GM20000 (cell line): ENCODE measurements at regions not wholly inside any gene's neighbourhood (a gene's known extent, or its start where the extent isn't known, plus 50 kb on each side); places are given as distances from the start of the nearest gene placed in this dataset.

ENCODE experiments used
- DNase-seq: peaks from one replicate; pipeline ENCODE4 v3.0.0; 2012; ENCODE audit warnings: low spot score
- TF ChIP-seq, protein P1 (sequence below): IDR thresholded peaks from 2 replicates; pipeline ENCODE4 v1.5.1; 2012; ENCODE audit warnings: mild to moderate bottlenecking, control low read depth; ENCODE audit errors: extremely low read depth, missing control alignments

DNA sequence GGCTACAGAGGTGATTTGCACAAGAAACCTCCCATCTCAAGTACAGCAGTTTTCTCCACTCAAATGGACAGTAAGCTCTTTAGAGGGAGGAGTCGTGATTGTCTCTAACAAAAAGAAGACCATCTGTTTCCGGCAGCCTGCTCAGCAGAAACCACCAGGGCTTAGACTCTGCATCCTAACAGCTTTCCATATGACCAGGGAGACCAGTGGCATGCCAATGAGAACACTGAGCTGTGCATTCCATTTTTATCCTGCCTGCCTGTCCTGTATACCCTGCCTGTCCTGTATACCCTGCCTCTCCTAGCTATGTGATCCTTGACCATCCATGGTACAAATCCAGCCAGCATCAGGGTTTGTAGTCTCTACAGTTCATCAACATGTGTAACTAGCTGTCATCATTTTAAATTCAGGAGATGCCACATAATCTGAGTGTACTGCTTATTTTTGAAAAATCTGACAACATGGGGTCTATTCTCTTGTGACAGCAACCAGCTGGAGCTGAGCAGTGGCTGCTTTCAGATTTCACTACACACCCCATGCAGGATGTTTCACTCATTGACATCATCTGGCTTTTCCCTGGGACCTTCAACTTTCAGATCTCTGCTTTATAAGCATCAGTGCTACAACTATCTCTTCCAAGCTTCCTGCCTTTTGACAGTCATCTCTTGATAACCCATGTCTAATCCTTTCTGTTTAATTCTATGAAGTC, 50.5 kb upstream of the POU2AF2 start:
- TF ChIP-seq, protein P1, sequence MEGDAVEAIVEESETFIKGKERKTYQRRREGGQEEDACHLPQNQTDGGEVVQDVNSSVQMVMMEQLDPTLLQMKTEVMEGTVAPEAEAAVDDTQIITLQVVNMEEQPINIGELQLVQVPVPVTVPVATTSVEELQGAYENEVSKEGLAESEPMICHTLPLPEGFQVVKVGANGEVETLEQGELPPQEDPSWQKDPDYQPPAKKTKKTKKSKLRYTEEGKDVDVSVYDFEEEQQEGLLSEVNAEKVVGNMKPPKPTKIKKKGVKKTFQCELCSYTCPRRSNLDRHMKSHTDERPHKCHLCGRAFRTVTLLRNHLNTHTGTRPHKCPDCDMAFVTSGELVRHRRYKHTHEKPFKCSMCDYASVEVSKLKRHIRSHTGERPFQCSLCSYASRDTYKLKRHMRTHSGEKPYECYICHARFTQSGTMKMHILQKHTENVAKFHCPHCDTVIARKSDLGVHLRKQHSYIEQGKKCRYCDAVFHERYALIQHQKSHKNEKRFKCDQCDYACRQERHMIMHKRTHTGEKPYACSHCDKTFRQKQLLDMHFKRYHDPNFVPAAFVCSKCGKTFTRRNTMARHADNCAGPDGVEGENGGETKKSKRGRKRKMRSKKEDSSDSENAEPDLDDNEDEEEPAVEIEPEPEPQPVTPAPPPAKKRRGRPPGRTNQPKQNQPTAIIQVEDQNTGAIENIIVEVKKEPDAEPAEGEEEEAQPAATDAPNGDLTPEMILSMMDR, result no peak
- DNase-seq, result no peak

DNA sequence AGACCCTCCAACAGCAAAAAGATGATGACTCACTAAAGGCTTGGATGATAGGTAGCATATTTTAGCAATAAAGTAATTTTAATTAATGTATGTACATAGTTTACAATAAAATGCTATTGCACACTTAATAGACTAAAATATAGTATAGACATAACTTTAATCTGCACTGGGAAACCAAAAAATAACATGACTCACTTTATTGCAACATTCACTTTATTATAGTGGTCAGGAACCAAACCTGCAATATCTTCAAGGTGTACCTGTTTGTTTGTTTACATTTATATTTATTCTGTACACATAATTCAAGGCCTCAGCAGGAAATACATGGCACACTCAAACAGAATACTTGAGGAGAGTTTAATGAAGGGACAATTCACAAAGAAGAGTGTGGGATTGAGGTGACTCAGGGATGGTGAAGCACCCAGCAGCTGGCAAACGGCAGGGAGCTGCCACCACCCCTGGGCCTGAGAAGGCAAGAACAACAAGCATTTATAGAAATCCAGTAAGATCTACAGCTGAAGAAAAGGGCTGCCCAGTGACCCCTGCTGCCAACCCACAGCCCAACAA, 51.5 kb upstream of the POU2AF2 start:
- DNase-seq, result no peak
- TF ChIP-seq, protein P1, result no peak

DNA sequence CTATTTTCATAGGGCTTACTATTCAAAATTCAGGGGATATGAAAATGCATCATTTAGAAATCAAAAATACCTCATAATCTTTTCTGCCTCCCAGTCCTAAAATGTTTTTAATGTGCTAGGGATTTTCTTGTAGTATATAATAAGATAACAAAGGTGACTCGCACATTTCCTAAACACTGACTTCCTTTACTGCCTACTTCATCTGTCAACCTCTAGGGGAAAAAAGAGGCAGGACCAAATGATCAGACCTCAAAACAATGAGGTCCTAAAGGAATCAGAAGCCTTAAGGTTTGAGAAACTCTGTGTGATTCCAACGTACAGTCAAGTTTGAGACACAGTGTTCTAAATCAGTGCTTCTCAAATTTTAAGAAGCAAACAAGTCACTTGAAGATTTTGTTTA, 56.1 kb upstream of the POU2AF2 start:
- TF ChIP-seq, protein P1, result no peak
- DNase-seq, result no peak

DNA sequence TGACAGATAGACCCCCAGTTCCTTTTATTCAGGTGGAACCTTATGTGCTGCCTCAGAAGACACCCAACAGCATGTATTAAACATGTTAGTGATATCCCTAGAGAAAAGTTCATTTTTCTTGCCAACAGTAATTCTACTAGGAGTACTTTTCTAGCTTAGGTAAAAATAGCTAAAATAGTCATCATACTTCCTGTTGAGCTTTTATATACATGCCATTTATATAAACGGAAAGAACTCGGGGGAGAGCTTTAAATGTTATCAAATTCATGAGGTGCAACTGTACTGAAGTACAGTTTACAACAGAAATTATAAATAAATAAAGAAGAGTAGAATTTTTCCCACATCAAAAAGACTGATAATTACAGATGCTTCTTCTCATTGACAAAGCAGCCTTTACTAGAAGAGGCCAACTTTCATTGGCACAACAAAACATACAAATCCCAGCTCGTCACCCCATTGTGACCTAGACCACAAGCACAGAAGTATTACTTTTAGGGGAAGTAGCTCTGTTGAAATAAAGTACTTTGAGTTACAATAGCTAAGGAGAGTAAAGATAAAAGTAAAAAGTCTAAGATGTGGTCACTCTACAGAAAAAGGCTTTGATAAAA, 59.1 kb upstream of the POU2AF2 start:
- DNase-seq, result no peak
- TF ChIP-seq, protein P1, result no peak

DNA sequence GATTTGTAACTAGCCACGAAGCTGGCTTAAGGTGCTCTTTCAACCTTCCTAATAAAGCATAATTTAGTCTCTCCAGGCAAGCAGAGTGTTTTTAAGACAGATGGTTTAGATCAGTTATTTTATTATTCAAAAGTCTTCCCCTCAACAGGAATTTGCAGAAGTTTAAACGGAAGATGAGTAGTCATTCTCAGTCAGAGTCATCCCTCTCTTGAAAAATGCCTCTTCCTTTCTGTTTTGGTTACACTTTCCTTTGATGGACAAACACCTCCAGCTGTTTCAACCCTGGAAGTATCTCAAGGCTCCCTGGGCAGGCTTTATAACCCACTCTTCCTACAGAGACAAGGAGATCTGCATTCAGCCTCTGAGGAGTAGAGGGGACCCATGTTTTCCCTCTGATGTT, 60.3 kb upstream of the POU2AF2 start:
- TF ChIP-seq, protein P1, result no peak
- DNase-seq, result no peak

DNA sequence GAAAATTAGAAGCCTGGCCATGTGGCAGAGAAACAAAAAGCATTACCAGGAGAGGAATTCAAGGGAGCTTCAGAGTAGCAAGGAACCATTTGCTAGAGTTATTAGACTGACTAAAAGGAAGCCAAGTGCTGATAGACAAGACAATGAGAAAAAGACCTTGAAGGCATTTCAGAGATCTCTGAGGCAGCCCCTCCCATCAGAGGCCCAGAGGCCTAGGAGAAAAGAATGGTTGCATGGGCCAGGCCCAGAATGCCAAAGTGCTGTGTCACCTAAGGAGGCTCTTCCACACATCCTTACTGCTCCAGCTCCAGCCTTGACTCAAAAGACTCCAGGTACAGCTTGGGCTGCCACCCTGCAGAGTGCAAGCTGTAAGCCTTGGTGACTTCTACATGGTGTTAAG, 61.8 kb upstream of the POU2AF2 start:
- TF ChIP-seq, protein P1, result no peak

DNA sequence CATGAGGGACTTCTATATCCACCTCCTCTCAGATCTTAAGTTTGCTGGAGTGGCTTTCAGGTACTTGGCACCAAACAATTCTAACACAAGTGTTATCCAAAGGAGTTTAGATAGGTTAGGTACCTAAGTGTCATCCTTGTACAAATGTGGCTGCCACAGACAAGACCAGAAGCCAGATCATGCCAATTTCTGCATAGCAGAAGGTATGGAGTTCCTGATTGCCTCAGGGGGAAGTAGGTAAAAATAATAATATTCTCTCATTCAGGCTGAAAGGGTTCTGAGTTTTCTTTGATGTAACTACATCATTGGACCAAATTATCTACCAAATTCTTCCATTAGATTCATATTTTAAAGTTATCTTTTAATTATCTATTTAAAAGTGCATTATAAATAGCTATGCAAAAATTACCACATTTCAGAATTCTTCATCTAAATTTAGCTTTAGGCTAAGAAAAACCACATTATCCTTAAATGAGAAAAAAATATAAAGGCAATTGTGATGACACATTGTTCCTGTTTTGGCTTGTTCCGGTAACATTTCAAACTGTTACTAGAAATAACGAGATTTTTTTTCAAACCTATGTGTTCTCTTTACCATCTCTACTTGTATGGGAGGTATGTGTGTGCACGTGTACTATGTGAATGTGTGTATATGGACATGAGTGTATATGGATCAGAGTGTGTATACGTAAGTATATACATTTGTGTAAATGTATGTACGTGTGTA, 66.2 kb upstream of the POU2AF2 start:
- DNase-seq, result no peak
- TF ChIP-seq, protein P1, result no peak

More for the DNA sequence above, 61.8 kb upstream of the POU2AF2 start:
- no peak for DNase-seq
